ENCODE measurements at regions not wholly inside any gene's neighbourhood (a gene's known extent, or its start where the extent isn't known, plus 50 kb on each side); places are given as distances from the start of the nearest gene placed in this dataset.

GRCh38 chr13:88217372-88217771 is 546.2 kb downstream of the SLITRK5 start:
- H3K18ac ChIP-seq (ENCODE audit: low read depth, low read length): no peak overlapping the region
- no peak overlapping the region for H2AK9ac ChIP-seq (replicated peaks; ENCODE audit: low read depth, low read length, poor library complexity)
- H3K36me3 ChIP-seq (ENCODE audit: control insufficient read depth, insufficient read depth, low read length): no peaks in the 10 kb centered on the region
- H3K23ac ChIP-seq (ENCODE audit: low read depth, low read length): no peak overlapping the region
- no peaks in the 10 kb centered on the region for H3K27me3 ChIP-seq (ENCODE audit: control insufficient read depth, insufficient read depth, low read length)
- H2AFZ ChIP-seq (replicated peaks; ENCODE audit: low read length, poor library complexity): no peak overlapping the region
- no peaks in the 10 kb centered on the region for H3K4me1 ChIP-seq (ENCODE audit: control insufficient read depth, insufficient read depth, low read length)
- H4K91ac ChIP-seq (ENCODE audit: insufficient read depth, low read depth, low read length): no peak overlapping the region
- BruUV-seq (replicated peaks): no TSS peak
- H4K8ac ChIP-seq (ENCODE audit: low read depth in 2 of 2, low read length in 2 of 2): no peak overlapping the region
- no peak overlapping the region for H3K56ac ChIP-seq (ENCODE audit: extremely low read depth, insufficient read depth, low read length)
- no peak overlapping the region for H3K27ac ChIP-seq (ENCODE audit: insufficient read depth, low read length)
- no peak overlapping the region for H4K5ac ChIP-seq (ENCODE audit: low read depth, low read length)
- H3K4ac ChIP-seq (ENCODE audit: low read depth, low read length): no peak overlapping the region
- ATAC-seq (ENCODE audit: low read depth) (no peak), DNase-seq (no peak)
- no peak overlapping the region for H2BK5ac ChIP-seq (ENCODE audit: low read depth, low read length, poor library complexity, severe bottlenecking)
- no peak overlapping the region for H3K4me3 ChIP-seq (ENCODE audit: insufficient read depth, low read depth, low read length)
- H3K14ac ChIP-seq (replicated peaks; ENCODE audit: low read depth, low read length): no peak overlapping the region
- CTCF ChIA-PET: no interaction called here
- in situ Hi-C loops (cut with MboI; ENCODE audit: low sequenced_read_pairs): no loop called here
- dilution Hi-C loops (cut with HindIII; ENCODE audit: low sequenced_read_pairs, unreplicated experiment): no loop called here
- no peak overlapping the region for H2AK5ac ChIP-seq (ENCODE audit: low read depth, low read length)
- no peaks in the 10 kb centered on the region for H3K9me1 ChIP-seq (ENCODE audit: insufficient read depth, low read length)
- no peak overlapping the region for H3K4me2 ChIP-seq (ENCODE audit: low read depth, low read length)
- H2BK20ac ChIP-seq (ENCODE audit: low read depth, low read length): no peak overlapping the region
- H3K9me3 ChIP-seq (ENCODE audit: control insufficient read depth, insufficient read depth, low read length): peaks cover 3% of the 10 kb centered on the region; the same call in 1 of the 2 replicates
- H4K20me1 ChIP-seq (ENCODE audit: insufficient read depth, low read length): no peaks in the 10 kb centered on the region
- no peaks in the 10 kb centered on the region for H3K79me1 ChIP-seq (ENCODE audit: low read depth in 1 of 2, low read length in 2 of 2)
- no peak overlapping the region for H2BK120ac ChIP-seq (ENCODE audit: low read depth, low read length)
- intact Hi-C loops (cut with micrococcal nuclease): no loop called here
- WGBS, 2 experiments (ENCODE audit: extremely low coverage in 2 of 2, insufficient read length in 1 of 2): 100% methylated on average over 1 of the region's 6 CpGs; no CpG with 5 or more reads in 1 of the 2 experiments
- H2BK15ac ChIP-seq (ENCODE audit: low read depth, low read length): no peak overlapping the region
- POLR2A ChIA-PET (ENCODE audit: unreplicated experiment): no interaction called here
- no peak overlapping the region for H3K9ac ChIP-seq (ENCODE audit: low read depth, low read length)
- no peak for TF ChIP-seq NFE2L2 (IDR thresholded peaks at IDR 0.05; ENCODE audit: low read depth, low read length)
- no peak for TF ChIP-seq SMC3 (IDR thresholded peaks at IDR 0.05; ENCODE audit: low read depth, low read length)
- no peak for TF ChIP-seq MAFK (IDR thresholded peaks at IDR 0.05; ENCODE audit: low read depth, low read length)
- TF ChIP-seq MXI1 (IDR thresholded peaks at IDR 0.05; ENCODE audit: borderline replicate concordance, low read depth, low read length): no peak
- no peak for TF ChIP-seq RFX5 (IDR thresholded peaks at IDR 0.05; ENCODE audit: low read depth, low read length)
- TF ChIP-seq MAZ (IDR thresholded peaks at IDR 0.05; ENCODE audit: borderline replicate concordance, low read depth, low read length): no peak
- TF ChIP-seq CHD1 (IDR thresholded peaks at IDR 0.05; ENCODE audit: low read depth, low read length): no peak
- TF ChIP-seq POLR2A (IDR thresholded peaks at IDR 0.05; ENCODE audit: low read depth, low read length): no peak
- no peak for TF ChIP-seq RCOR1 (IDR thresholded peaks at IDR 0.05; ENCODE audit: insufficient replicate concordance, low read length)
- no peak for TF ChIP-seq USF2 (IDR thresholded peaks at IDR 0.05; ENCODE audit: low read depth, low read length)
- TF ChIP-seq FOS (IDR thresholded peaks at IDR 0.05; ENCODE audit: low read depth, low read length): no peak
- no peak for TF ChIP-seq CEBPB (IDR thresholded peaks at IDR 0.05; ENCODE audit: low read depth, low read length)
- no peak for TF ChIP-seq RAD21 (IDR thresholded peaks at IDR 0.05; ENCODE audit: low read length)

All from IMR-90 (cell line).